ENCODE measurements at regions not wholly inside any gene's neighbourhood (a gene's known extent, or its start where the extent isn't known, plus 50 kb on each side); places are given as distances from the start of the nearest gene placed in this dataset.

DNA sequence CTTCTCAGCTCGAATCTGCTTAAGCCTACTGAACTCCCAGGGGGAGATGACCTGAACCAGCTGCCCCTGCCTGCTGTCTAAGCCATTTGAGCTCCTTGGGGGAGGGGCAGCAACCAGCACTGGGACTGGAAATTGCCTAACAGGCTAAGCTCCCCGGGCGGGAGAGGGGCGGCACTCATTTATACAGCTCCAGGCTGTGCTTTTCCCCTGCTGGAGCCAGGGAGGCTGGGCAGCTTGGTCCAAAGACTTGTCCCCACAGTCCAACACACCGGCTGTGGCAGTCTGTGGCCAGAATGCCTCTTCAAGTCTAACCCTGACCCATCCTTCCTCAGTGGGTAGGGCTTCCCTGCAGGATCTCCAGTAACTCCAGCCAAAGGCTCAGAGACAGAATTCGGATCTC lies 1241.5 kb downstream of the ROBO2 start:
- no peak for ATAC-seq
- no peak overlapping the region for H3K4me3 ChIP-seq
- DNase-seq = no peak
- H3K4me1 ChIP-seq (ENCODE audit: low read depth) = no peaks in the 10 kb centered on the region
- TF ChIP-seq, protein P1, sequence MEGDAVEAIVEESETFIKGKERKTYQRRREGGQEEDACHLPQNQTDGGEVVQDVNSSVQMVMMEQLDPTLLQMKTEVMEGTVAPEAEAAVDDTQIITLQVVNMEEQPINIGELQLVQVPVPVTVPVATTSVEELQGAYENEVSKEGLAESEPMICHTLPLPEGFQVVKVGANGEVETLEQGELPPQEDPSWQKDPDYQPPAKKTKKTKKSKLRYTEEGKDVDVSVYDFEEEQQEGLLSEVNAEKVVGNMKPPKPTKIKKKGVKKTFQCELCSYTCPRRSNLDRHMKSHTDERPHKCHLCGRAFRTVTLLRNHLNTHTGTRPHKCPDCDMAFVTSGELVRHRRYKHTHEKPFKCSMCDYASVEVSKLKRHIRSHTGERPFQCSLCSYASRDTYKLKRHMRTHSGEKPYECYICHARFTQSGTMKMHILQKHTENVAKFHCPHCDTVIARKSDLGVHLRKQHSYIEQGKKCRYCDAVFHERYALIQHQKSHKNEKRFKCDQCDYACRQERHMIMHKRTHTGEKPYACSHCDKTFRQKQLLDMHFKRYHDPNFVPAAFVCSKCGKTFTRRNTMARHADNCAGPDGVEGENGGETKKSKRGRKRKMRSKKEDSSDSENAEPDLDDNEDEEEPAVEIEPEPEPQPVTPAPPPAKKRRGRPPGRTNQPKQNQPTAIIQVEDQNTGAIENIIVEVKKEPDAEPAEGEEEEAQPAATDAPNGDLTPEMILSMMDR (IDR thresholded peaks at IDR 0.05) = no peak
- intact Hi-C loops (cut with DNase I, micrococcal nuclease) = no loop called here
- H3K36me3 ChIP-seq (ENCODE audit: low read depth) = no peaks in the 10 kb centered on the region
- H3K9me3 ChIP-seq = no peaks in the 10 kb centered on the region

DNA sequence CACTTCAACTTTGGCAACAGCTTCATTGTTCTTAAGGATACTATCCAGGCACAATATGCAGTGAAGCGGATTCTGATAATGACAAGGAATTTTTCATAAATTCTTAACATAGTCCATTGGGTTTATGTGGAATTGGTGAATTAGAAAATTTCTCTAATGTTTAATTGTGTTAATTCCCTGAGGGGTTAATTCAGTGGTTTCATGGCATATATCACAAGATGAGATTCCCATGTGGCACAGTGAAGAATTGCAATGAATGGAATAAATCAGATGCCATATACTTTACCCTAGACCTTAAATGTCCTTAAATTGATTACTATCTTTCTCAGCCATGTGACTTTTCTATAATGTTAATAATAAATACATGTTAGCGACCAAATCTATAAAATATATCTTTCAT lies 1244.1 kb downstream of the ROBO2 start:
- Histone ChIP-seq H3K36me3 (ENCODE audit: low read depth) (no peaks in the 10 kb centered on the region), H3K4me3 (no peak overlapping the region), H3K9me3 (no peaks in the 10 kb centered on the region), H3K4me1 (ENCODE audit: low read depth) (no peaks in the 10 kb centered on the region)
- intact Hi-C loops (cut with DNase I, micrococcal nuclease) = no loop called here
- TF ChIP-seq, protein P1 (IDR thresholded peaks at IDR 0.05) = no peak
- ATAC-seq = no peak
- DNase-seq = no peak

DNA sequence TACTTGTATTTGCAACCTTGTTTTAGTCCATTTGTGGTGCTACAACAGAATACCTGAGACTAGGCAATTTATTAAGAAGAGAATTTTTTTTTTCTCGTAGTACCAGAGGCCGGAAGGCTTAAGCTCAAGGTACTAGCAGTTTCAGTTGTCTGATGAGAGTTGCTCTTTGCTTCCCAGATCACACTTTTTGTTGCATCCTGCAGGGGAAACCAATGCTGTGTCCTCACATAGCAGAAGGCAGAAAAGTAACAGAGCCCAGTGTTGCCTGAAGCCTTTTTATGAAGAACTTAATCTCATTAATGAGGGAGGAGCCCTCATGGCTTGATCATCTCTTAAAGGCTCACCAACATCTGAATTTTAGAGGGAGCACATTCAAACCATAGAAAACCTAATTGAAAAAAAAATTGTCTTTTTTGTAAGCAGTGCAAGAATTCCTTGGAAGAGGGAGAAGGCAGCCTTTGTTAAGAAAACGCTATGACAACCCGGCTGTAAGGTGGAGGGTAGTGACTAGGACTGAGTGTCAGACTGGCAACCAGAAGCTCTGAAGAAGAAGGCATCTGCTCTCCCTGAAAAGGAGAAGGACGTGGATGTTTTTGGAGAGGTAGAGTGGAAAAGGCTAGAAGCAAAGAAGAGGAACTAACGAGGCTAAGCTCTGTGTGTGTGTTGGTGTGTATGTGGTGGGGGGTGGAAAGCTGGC lies 1245.3 kb downstream of the ROBO2 start:
- no peak for ATAC-seq
- TF ChIP-seq, protein P1 (IDR thresholded peaks at IDR 0.05) = no peak
- Histone ChIP-seq H3K9me3 (no peaks in the 10 kb centered on the region), H3K36me3 (ENCODE audit: low read depth) (no peaks in the 10 kb centered on the region), H3K4me1 (ENCODE audit: low read depth) (no peaks in the 10 kb centered on the region), H3K4me3 (no peak overlapping the region)
- DNase-seq = no peak
- intact Hi-C loops (cut with DNase I, micrococcal nuclease) = no loop called here

DNA sequence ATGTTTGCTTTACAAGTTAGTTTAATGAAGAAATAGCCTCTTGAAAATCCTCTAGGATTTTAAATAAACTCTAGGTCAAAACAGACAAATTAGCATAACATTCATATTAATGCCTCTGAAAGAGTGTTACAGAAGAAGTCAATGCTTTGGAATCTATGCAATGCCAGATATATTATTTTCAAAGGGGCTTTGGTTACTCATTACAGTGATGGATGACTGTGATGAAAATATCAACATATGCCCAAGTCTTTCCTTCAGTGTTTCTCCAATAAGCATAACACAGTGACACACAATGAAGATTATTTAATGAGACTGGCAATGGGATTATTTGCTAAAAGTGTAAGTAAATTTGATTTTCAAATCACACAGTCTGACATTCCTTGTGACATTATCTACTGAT lies 1247.2 kb downstream of the ROBO2 start:
- ATAC-seq (no peak), DNase-seq (no peak)
- H3K4me3 ChIP-seq = no peak overlapping the region
- H3K9me3 ChIP-seq = no peaks in the 10 kb centered on the region
- H3K4me1 ChIP-seq (ENCODE audit: low read depth) = no peaks in the 10 kb centered on the region
- TF ChIP-seq, protein P1 (IDR thresholded peaks at IDR 0.05) = no peak
- intact Hi-C loops (cut with DNase I, micrococcal nuclease) = no loop called here
- H3K36me3 ChIP-seq (ENCODE audit: low read depth) = no peaks in the 10 kb centered on the region

DNA sequence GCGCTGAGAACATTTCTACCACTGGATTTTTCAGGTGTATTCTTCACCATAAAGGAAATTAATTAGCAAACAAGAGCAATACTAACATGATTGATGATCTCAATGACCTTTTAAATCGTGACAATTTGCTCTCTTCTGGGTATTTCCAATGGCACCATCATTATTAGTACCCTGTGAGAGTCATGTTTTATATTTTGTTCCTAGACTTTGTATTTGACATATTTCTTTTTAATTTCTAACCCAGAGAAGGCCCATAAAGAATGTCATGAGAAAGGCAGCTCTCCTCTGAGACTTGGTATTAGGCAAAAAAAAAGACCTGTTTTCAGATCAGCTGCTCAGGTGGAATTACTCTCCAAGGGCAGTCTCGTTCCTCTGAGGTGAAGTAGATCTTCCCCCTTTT lies 1253.4 kb downstream of the ROBO2 start:
- intact Hi-C loops (cut with DNase I, micrococcal nuclease) = no loop called here
- Histone ChIP-seq H3K9me3 (no peaks in the 10 kb centered on the region), H3K36me3 (ENCODE audit: low read depth) (no peaks in the 10 kb centered on the region), H3K4me1 (ENCODE audit: low read depth) (no peaks in the 10 kb centered on the region), H3K4me3 (no peak overlapping the region)
- ATAC-seq (no peak), DNase-seq (no peak)
- TF ChIP-seq, protein P1 (IDR thresholded peaks at IDR 0.05) = no peak

DNA sequence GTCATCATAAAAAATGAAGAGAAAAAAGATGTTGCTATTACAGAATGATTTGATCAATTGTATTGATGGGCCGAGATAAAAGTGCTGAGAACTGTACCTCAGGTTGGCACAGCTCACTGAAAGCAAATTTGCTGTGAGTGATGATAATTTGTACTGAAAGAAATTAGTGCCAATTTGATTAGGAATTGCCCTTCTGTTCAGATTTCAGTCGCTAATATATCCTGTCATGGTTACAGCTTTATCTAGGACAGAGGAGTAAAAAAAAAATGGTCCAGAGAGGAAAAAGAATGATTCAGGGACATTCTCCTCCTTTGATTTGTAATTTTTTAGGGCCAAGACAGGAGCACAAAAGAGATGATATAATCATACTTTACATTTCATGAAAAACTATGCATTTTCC lies 1264.2 kb downstream of the ROBO2 start:
- ATAC-seq = no peak
- no peaks in the 10 kb centered on the region for H3K9me3 ChIP-seq
- no peak overlapping the region for H3K4me3 ChIP-seq
- TF ChIP-seq, protein P1 (IDR thresholded peaks at IDR 0.05) = no peak
- H3K4me1 ChIP-seq (ENCODE audit: low read depth) = no peaks in the 10 kb centered on the region
- intact Hi-C loops (cut with DNase I, micrococcal nuclease) = no loop called here
- H3K36me3 ChIP-seq (ENCODE audit: low read depth) = no peaks in the 10 kb centered on the region
- DNase-seq = no peak

All from mucosa of descending colon (tissue), 3 donors.